Smooth muscle cell (in vitro differentiated cells): ENCODE measurements at regions not wholly inside any gene's neighbourhood (a gene's known extent, or its start where the extent isn't known, plus 50 kb on each side); places are given as distances from the start of the nearest gene placed in this dataset.

Experiments used
- DNase-seq: peaks from one replicate; lab custom pipeline; 2025; ENCODE audit not compliant: unreplicated experiment; lab: John Stamatoyannopoulos, UW
- H2AFZ ChIP-seq: fragments of 200-600 bp; sonication (generic); 2 replicates; pipeline ENCODE4 v1.6.0; 2016; ENCODE audit warnings: antibody characterized with exemption, low read depth, mild to moderate bottlenecking
- H3F3A ChIP-seq: fragments of 200-600 bp; sonication (generic); 2 replicates; pipeline ENCODE4 v1.6.0; 2017; ENCODE audit warnings: antibody characterized with exemption, low read depth
- H3K27ac ChIP-seq: fragments of 200-600 bp; sonication (generic); 2 replicates; pipeline ENCODE4 v1.5.1; 2016; ENCODE audit warnings: low read depth, mild to moderate bottlenecking
- H3K27me3 ChIP-seq: fragments of 200-600 bp; sonication (generic); 2 replicates; pipeline ENCODE4 v1.6.1; 2016; ENCODE audit warnings: low read depth, mild to moderate bottlenecking
- H3K36me3 ChIP-seq: fragments of 200-600 bp; sonication (generic); 2 replicates; pipeline ENCODE4 v1.5.1; 2016; ENCODE audit warnings: low read depth
- H3K4me1 ChIP-seq: fragments of 200-600 bp; sonication (generic); 2 replicates; pipeline ENCODE4 v1.5.1; 2016; ENCODE audit warnings: low read depth
- H3K4me2 ChIP-seq: fragments of 200-600 bp; sonication (generic); 2 replicates; pipeline ENCODE4 v1.6.0; 2016; ENCODE audit warnings: mild to moderate bottlenecking
- H3K4me3 ChIP-seq: fragments of 200-600 bp; sonication (generic); 2 replicates; pipeline ENCODE4 v1.5.1; 2016; ENCODE audit warnings: mild to moderate bottlenecking
- H3K79me2 ChIP-seq: fragments of 200-600 bp; sonication (generic); 2 replicates; pipeline ENCODE4 v1.6.0; 2016; ENCODE audit warnings: low read depth, mild to moderate bottlenecking
- H3K9ac ChIP-seq: fragments of 200-600 bp; sonication (generic); 2 replicates; pipeline ENCODE4 v1.6.0; 2016; ENCODE audit warnings: low read depth
- H3K9me3 ChIP-seq: fragments of 200-600 bp; sonication (generic); replicated peaks from 2 replicates; pipeline ENCODE4 v1.5.1; 2016; ENCODE audit warnings: low read depth
- H4K20me1 ChIP-seq: fragments of 200-600 bp; sonication (generic); 2 replicates; pipeline ENCODE4 v1.6.0; 2016; ENCODE audit warnings: low read depth
- WGBS: methylation state at CpG from one replicate; pipeline ENCODE4 v1.1.7; 2016; ENCODE audit warnings: low lambda C conversion rate; 5-methylcytosine and 5-hydroxymethylcytosine counted together
- TF ChIP-seq, protein P1 (sequence below): fragments of 200-600 bp; sonication (generic); IDR thresholded peaks from 2 replicates; pipeline ENCODE4 v1.5.1; 2017; ENCODE audit warnings: borderline replicate concordance, mild to moderate bottlenecking, antibody characterized with exemption; ENCODE audit not compliant: insufficient read depth, poor library complexity, severe bottlenecking

DNA sequence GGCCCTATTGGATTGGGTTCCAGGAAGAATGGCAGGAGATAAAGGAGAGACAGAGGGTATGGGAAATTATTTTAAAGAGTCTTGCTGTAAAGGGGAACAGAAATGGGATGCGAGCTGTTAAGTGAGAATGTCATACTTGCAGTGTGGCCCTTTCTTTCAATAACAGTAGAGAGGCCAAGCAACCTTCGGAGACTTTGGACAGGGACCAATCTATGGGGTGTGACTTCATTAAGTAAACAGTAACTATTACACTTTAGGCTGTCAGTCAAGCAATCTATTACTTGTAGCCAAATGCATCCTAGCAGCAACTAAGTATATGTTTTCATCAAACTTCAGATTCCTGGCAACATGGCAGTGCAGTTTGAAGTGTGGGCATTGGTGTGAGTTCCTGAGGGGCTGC, 376.2 kb upstream of the LARGE1 start:
- 85% methylated on average over 2 of the region's 2 CpGs for WGBS
- Histone ChIP-seq H3K79me2 (no peaks in the 10 kb centered on the region), H3K9ac (no peak overlapping the region), H3K4me1 (no peaks in the 10 kb centered on the region), H3K27ac (no peak overlapping the region), H3K36me3 (no peaks in the 10 kb centered on the region), H3F3A (no peaks in the 10 kb centered on the region), H4K20me1 (no peaks in the 10 kb centered on the region), H2AFZ (no peak overlapping the region), H3K4me3 (no peak overlapping the region), H3K27me3 (peaks cover 28% of the 10 kb centered on the region), H3K9me3 (no peaks in the 10 kb centered on the region), H3K4me2 (no peak overlapping the region)
- DNase-seq = no peak
- TF ChIP-seq, protein P1, sequence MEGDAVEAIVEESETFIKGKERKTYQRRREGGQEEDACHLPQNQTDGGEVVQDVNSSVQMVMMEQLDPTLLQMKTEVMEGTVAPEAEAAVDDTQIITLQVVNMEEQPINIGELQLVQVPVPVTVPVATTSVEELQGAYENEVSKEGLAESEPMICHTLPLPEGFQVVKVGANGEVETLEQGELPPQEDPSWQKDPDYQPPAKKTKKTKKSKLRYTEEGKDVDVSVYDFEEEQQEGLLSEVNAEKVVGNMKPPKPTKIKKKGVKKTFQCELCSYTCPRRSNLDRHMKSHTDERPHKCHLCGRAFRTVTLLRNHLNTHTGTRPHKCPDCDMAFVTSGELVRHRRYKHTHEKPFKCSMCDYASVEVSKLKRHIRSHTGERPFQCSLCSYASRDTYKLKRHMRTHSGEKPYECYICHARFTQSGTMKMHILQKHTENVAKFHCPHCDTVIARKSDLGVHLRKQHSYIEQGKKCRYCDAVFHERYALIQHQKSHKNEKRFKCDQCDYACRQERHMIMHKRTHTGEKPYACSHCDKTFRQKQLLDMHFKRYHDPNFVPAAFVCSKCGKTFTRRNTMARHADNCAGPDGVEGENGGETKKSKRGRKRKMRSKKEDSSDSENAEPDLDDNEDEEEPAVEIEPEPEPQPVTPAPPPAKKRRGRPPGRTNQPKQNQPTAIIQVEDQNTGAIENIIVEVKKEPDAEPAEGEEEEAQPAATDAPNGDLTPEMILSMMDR = no peak

DNA sequence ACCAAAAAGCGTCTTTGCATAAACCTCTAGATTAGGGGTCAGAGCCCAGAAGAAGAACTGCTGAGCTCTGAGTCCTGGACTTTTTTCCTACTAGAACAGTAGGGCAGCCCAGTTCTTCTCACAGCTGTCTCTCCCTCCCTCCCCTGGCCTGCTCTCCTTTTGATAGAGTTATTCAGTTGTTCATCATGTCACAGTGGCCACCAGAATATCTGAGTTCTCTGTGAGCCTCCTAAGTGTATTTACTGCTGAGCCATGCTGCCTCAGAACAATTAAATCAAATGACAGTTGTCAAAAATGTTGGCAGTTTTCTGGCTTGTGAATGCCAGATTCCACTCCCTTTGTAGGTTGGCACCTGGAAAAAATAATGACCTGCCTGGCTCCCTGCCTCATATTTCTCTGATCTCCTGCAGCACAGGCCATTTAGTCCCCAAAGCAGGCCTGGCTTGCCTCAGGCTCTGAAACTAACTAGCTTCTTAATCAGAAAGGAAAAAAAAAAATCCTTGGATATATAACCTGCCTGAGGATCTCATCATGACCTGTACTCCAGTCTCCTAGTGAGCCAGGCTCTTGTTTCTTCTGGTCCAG, 377.4 kb upstream of the LARGE1 start:
- TF ChIP-seq, protein P1 = no peak

GRCh38 chr22:34299496-34299895, 379.2 kb upstream of the LARGE1 start:
- Histone ChIP-seq H3K36me3 (no peaks in the 10 kb centered on the region), H3K4me2 (no peak overlapping the region), H3K4me3 (no peak overlapping the region), H3K27ac (no peak overlapping the region), H3K9ac (no peak overlapping the region), H2AFZ (no peak overlapping the region), H3F3A (no peaks in the 10 kb centered on the region), H3K4me1 (no peaks in the 10 kb centered on the region), H3K9me3 (no peaks in the 10 kb centered on the region), H4K20me1 (no peaks in the 10 kb centered on the region), H3K27me3 (peaks cover 18% of the 10 kb centered on the region), H3K79me2 (no peaks in the 10 kb centered on the region)
- TF ChIP-seq, protein P1 = no peak
- 93% methylated on average over 1 of the region's 1 CpG for WGBS
- DNase-seq = no peak

More for the DNA sequence above, 377.4 kb upstream of the LARGE1 start:
- no peak overlapping the region for H3K4me2 ChIP-seq
- H3K27ac ChIP-seq = no peak overlapping the region
- no peaks in the 10 kb centered on the region for H3K36me3 ChIP-seq
- no peak overlapping the region for H2AFZ ChIP-seq
- H3F3A ChIP-seq = no peaks in the 10 kb centered on the region
- no peaks in the 10 kb centered on the region for H3K79me2 ChIP-seq
- no peaks in the 10 kb centered on the region for H4K20me1 ChIP-seq
- no peak for DNase-seq
- no peaks in the 10 kb centered on the region for H3K9me3 ChIP-seq
- H3K9ac ChIP-seq = no peak overlapping the region
- H3K27me3 ChIP-seq = peaks cover 28% of the 10 kb centered on the region
- H3K4me3 ChIP-seq = no peak overlapping the region
- no peaks in the 10 kb centered on the region for H3K4me1 ChIP-seq
- WGBS = 92% methylated on average over 1 of the region's 1 CpG

GRCh38 chr22:34301569-34301968, 381.3 kb upstream of the LARGE1 start:
- Histone ChIP-seq H3K9ac (no peak overlapping the region), H3F3A (no peaks in the 10 kb centered on the region), H3K27ac (no peak overlapping the region), H3K4me1 (no peaks in the 10 kb centered on the region), H4K20me1 (no peaks in the 10 kb centered on the region), H3K79me2 (no peaks in the 10 kb centered on the region), H3K9me3 (no peaks in the 10 kb centered on the region), H3K36me3 (no peaks in the 10 kb centered on the region), H3K4me2 (no peak overlapping the region), H3K4me3 (no peak overlapping the region), H3K27me3 (peaks cover under 1% of the 10 kb centered on the region), H2AFZ (no peak overlapping the region)
- TF ChIP-seq, protein P1 = no peak
- no peak for DNase-seq
